H54 (cell line): ENCODE measurements at regions not wholly inside any gene's neighbourhood (a gene's known extent, or its start where the extent isn't known, plus 50 kb on each side); places are given as distances from the start of the nearest gene placed in this dataset.
A peak's percentile ranks its signal among the peaks of the same experiment; 100 is the strongest.

Experiments
- DNase-seq: peaks from one replicate; pipeline ENCODE4 v3.0.0; 2011; ENCODE audit warnings: low spot score, mixed read lengths; ENCODE audit not compliant: insufficient read length
- FAIRE-seq: peaks from 3 replicates; lab custom pipeline; 2011; peaks lifted over from hg19 to GRCh38; lab: Jason Lieb, UNC
- POLR2A ChIP-seq: IDR thresholded peaks from 2 replicates; pipeline ENCODE4 v1.6.1; 2011; ENCODE audit warnings: low read depth, mild to moderate bottlenecking, low read length

DNA sequence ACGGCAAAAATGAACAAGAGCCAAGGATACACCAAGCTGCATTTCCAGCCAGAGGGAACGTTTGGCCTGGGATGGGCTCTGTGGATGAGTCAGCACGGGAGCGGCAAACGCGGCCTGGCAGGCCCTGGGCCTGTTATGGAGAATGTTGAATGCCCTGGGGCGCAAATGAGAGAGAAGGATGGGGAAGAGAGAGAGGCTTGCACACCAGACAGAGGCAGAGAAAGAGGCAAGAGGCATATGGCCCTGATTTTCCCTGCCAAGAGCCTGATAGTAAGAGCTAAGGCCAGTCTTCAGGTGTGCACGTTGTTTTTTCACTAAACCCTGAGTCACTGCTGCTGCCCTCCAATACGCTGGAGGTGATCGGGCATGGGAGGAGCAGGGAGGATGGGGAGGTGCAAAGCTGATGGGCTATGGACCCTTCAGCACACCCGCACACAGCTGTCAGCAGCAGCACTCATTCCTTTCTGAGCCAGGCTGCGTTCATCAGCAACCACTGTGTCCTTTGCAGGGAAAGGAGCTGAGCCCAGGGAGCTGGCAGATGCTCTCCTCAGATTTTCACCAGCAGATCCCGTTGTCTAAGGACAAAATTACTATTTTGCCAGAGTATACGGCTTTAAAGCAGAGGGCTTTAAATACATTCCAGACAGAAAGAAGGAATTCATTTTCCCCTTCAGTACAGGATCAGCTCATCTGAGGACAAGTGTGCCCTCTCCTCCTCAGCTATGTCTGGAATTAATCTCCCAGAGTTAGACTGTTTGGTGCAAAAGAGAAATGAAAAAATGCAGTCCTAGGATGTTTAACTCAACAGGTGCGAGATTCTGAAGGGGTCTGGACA, 61.7 kb upstream of the SLC22A23 start:
- TF ChIP-seq POLR2A, result no peak
- DNase-seq (peak; percentile 82), FAIRE-seq (peak; percentile 41)

DNA sequence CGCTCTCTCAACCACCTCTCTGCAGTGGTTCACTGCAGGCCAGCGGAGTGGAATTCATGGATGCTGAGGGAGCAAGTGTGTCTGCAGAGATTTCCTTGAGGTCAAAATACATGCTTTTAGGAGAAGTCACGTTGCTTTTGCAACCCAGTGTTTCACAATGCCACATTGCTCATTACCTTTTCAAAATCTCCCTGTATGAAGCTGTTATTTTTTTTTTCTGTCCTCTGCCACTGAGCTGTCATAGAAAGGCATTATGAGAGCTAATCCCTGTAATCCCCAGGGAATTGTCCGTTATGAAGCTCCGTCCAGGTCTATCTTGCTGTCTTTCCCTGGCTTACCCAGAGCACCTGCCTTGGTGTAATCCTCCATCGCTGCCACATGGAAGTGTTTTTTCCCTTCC, 60.5 kb upstream of the SLC22A23 start:
- no peak for TF ChIP-seq POLR2A
- DNase-seq (peak; percentile 43), FAIRE-seq (no peak)

DNA sequence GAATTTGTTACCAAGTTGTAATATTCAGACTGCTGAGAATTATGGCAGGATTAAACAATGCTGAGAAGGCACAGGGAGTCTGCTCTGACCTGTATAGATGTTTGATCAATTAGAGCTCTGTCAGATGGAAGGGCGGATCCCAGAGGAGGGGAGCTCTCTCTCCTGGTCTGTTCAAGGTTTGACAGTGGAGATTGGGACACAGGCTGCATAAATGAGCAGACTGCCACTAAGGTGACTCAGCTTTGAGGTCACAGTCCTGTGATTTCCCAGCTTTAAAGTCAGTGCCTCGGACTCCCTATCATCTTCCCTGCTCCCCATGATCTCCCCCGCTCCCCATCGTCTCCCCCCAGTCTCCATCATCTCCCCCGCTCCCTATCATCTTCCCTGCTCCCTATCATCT, 59.2 kb upstream of the SLC22A23 start:
- DNase-seq (no peak), FAIRE-seq (no peak)
- TF ChIP-seq POLR2A, result no peak

DNA sequence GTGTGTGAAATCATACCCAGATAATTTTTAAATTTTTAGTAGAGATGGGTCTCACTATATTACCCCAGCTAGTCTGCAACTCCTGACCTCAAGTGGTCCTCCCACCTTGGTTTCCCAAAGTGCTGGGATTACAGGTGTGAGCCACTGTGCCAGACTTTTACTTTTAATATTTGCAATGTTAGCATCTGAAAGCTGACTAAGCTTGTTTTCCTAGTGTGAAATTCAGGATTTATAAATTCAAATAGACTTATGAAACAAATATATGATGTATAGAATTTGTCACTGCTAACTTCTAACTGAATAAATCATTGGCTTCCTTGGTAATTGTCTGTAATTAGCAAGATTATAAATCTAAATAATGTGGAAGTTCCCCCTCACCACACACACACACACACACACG, 58.8 kb upstream of the SLC22A23 start:
- no peak for TF ChIP-seq POLR2A
- DNase-seq, result no peak
- no peak for FAIRE-seq

DNA sequence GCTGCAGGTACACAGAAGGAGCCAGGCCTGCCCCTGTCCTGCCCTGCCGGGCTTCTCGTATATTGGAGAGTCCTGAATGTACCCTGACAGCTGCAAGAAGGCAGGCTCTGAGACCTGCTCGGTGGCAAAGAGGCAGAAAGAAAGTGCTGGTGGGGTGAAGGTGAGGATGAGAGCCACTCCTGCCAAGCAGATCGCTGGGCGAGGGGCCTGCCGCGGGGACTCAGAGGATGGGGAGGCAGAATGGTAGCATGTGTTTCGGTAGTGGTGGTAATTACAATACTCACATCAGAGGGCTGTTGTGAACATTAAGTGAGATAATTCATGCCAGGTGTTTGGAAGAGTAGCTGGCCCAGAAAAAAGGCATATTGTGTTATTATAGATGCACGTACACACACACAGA, 56.6 kb upstream of the SLC22A23 start:
- no peak for TF ChIP-seq POLR2A
- no peak for DNase-seq
- FAIRE-seq, result no peak

DNA sequence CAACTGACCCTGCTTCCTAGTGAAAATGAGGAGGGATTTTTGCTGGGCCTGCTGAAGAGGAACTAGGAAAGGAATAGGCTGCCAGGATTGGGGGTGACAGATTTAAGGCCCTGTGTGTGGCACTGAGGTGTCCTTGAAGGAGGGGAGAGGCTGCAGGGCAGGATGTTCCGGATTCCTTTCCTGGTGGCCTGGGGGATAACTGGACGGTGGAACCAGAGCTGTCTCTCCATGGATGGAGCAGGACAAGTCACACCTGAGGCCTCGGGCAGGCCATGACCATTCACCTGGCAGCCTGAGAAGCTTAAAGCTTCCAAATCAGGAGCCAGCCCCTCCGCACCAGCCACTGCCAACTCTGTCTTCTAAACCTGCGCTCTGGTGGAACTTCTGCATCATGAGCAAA, 56.0 kb upstream of the SLC22A23 start:
- DNase-seq (no peak), FAIRE-seq (no peak)
- TF ChIP-seq POLR2A, result no peak

DNA sequence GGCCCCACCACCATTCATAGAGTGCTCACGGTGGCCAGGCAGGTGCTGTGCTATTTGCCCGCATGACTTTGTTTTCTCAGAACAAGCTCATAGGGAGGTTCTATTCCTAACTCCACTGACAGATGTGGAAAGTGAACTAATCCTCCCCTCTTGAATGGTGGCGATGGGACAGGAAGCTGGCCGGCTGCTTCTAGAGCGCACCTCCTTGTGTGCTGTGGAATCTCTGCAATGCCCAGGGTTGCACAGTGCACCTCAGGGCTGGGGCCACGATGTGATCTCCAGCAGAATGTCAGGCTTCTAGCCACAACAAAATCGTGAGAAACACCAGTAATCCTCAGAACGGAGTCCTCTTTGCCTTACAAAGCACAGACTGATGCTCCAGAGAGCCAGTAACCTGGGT, 53.8 kb upstream of the SLC22A23 start:
- FAIRE-seq (no peak), DNase-seq (no peak)
- no peak for TF ChIP-seq POLR2A

DNA sequence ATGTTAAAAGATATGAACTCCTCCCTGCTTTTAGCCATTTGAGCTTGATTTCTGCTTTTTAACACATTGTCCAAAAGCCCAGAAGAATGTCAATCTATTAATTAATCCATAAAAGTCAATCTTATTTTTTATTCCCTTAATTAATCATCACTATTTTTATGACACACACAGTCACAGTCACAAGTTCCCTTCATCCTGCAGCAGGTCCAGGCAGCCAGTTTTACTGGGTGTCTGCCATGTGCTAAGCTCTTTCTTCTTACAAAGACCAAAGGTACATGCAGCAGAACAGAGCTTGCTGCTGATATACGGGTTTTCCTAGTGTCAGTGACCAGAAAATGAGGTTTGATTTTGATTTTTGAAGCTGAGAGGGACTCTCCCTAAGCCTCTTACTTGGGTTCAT, 53.3 kb upstream of the SLC22A23 start:
- TF ChIP-seq POLR2A, result no peak
- DNase-seq (no peak), FAIRE-seq (no peak)

DNA sequence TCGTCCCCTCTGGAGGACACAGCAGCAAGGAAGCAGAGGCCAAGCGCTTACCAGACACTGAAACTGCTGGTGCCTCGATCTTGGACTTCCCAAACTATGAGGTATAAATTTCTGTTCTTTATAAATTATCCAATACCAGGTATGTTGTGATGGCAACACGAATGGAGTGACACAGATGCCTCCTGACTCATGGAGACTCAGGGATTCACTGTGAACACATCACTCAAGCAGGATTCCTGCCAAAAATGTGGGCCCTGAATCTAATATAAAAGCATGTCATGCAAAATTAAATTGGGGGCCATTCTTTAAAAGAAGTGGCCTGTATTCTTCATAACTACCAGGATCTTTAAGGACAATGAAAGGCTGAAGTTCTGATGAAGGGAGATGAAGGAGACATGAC, 52.5 kb upstream of the SLC22A23 start:
- DNase-seq, result no peak
- FAIRE-seq, result no peak
- TF ChIP-seq POLR2A, result no peak

DNA sequence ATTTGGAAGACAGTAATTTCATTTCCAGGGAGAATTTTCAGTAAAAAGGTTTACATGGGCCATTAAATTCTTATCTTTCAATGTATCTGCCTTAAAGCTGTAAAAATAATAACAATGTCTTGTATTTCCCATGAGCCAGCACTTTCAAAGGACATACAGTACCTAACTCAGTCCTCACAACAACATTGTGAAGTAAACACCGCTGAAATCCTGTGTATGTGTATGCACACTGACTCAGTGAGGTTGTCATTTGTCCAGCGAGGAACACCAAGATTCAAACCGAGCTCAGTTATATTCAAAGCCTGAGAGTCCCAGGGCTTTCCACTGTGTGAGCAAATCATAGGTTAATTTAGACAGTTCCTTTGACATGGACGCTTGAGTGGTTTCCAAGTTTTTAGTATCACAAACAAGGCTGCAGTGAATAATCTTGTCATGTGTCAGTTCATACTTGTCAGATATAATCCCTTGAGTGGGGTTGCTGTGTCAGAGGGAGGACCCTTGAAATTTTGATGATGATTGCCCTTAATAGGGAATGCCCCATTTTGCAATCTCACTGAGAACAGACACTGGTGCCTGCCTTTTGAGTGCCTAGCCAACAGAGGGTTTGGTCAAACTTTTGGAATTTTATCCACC, 50.0 kb upstream of the SLC22A23 start:
- no peak for FAIRE-seq
- no peak for TF ChIP-seq POLR2A
- DNase-seq, result no peak
